Right ventricle myocardium superior (tissue), 1 donor: ENCODE measurements at regions not wholly inside any gene's neighbourhood (a gene's known extent, or its start where the extent isn't known, plus 50 kb on each side); places are given as distances from the start of the nearest gene placed in this dataset.

Source experiments
- ATAC-seq: fragments of 200-7000 bp; cut with Tn5 transposase; one replicate; pipeline ENCODE4 v1.9.1; 2020; ENCODE audit warnings: mild to moderate bottlenecking; ENCODE audit not compliant: poor library complexity
- DNase-seq: peaks from one replicate; pipeline ENCODE4 v3.0.0-alpha.2; 2020
- intact Hi-C: fragments of 100-400 bp; cut with DNase I; formaldehyde crosslinking; loops from one replicate; pipeline ENCODE4 v1.11.2; 2022
- donor health status: DM: no; HTN: yes; CAD: no; lungs with severe emphysema.

DNA sequence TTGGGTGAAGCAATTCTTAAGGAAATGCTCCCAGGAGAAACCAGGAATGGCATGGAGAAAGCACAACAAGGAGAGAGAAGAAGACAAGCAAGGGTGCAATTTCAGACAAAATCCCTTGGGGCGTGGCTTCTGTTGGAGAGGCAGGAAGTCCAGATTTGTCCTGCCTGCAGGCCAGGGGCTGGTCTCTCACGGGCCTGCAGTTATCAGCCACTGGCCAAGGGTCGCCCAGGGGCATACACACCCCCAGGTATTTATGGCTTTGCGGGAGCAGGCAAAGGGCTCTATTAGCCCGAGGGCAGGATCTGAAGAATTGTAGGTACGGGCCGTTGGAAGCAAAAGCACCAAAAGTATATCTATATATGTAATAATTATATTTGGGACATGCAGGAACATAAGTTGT lies 87.7 kb downstream of the IYD start:
- no peak for ATAC-seq
- DNase-seq = no peak
- intact Hi-C loops = no loop called here

DNA sequence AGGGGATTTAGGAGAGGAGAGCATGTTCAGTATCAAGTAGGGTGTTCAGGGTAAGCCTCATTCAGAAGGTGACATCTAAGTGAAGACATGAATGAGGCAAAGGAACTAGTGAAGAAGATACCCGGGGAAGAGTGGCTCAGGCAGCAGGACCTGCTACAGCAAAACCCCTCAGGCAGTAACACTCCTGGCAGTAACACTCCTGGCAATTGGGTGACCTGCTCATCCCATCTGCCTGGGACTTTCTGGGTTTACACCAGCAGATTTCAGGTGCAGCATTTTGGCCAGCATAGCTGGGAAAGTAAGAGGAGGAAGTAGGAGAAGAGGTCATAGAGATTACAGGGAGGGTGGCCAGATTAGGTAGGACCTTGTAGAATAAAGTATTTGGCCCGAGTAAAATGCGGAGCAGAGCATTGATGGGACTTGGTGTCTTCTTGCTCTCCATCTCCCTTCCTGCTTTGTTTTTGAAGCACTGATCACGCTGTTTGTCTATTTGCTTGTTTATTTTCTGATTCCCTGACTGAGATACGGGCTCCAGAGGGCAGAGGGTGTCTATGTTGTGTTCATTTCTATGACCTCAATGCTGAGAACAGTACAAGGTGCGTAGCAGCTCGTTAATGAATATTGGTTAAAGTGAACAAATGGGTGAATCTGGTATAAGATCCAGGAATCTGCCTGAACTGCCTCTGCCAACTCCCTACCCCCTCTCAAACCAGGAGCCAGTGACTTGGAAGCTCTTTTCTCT lies 88.3 kb downstream of the IYD start:
- intact Hi-C loops = no loop called here
- ATAC-seq = no peak
- no peak for DNase-seq

DNA sequence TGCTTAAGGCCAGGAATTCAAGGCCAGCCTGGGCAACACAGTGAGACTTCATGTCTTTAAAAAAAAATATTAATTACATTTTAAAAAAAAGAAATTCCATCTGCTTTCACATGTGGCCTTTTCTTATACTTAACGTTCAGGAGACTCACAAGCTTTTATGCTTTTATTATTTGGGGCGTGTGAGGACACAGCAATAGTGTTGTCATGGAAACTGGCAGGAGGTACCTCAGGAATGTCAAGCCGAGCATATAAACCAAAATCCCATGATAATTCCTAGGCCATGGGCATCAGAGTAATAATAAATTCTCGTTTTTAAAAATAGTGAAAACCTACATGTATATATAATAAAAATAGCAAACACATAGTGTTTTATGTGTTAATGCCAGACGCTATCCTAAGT lies 89.8 kb downstream of the IYD start:
- ATAC-seq (no peak), DNase-seq (no peak)
- intact Hi-C loops = no loop called here

DNA sequence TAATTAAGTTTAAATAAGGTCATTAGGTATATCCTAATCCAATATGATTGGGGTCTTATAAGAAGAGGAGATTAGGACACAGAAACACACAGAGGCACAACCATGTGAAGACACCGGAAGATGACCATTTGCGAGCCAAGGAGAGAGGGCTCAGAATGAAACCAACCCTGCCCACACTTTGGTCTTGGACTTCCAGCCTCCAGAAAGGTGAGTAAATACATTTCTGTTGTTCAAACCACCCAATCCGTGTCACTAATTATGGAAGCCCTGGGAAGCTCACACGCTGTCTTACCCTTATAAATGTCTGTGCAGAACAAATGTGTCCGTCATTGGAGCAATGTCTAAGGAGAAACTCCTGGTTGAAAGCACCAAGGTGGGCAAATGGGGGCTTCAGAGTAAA lies 95.0 kb downstream of the IYD start:
- intact Hi-C loops = no loop called here
- no peak for ATAC-seq
- no peak for DNase-seq

DNA sequence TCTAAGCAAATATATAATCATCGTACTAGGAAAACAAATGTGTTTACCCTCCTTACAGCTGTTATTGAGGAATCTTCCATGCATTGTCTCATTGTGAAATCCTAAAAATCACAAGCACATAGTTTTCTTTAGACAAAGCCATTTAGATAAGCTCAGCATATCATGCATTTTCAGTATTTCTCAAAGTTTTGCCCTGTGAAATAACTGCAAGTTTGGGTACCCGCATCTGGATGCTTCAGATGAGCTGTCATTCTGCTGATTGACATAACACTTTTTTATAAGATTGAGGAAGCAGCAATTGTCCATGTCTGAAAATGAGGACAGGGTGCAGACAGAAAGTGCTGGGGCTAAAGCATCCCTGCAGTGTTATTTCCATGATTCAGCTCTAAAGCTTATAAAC lies 96.2 kb downstream of the IYD start:
- DNase-seq (no peak), ATAC-seq (no peak)
- intact Hi-C loops = no loop called here

DNA sequence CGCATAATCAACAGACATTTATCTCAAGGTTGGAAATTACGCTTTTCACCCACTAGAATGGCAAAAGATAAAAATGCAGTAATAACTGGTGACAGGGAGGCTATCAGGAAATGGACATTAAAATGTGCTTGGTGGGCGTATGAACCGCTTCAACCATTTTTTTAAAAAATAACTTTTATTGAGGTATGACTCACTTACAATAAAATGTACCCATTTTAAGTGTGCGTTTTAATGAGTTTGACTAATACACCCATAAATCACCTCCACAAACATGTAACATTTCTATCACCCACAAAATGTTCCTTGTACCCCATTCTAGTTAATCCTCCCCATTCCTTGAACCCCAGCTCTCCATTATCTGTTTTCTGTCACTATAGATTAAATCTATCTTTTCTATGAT lies 96.8 kb downstream of the IYD start:
- ATAC-seq (no peak), DNase-seq (no peak)
- intact Hi-C loops = no loop called here

DNA sequence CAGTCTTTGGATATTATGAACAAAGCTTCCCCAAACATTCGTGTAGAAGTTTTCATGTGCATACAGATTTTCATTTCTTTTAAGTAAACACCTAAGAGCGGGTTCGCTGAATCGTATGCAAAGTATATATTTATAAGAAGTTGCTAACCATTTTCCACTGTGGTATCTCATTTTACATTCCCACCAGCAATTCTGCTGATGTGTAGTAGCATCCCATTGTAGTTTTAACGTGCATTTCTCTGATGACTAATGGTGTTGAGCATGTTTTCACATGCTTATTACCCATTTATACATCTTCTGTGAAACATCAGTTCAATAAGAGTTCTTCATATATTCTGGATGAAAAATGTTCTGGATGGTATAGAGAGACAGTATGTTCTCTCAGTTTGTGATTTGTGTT lies 97.4 kb downstream of the IYD start:
- no peak for DNase-seq
- no peak for ATAC-seq
- intact Hi-C loops = no loop called here

DNA sequence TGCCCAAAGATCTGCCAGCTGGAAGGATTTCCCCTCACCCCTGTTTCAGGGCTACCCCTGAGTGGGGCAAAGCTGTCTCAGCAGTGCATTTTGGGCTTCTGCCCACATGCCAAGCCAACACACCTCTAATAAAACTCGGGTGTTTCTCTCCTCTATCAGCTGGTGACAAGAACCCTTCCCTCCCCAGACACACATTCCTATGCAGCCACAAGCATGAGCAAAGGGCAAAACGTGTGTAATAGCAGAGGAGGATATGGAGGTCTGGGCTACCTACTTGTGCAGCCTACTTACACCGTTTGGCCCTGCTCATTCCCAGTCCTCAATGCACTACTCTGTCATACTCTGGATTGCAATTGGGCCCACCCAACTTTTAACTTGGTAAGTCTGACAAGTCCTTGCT lies 101.3 kb downstream of the IYD start:
- intact Hi-C loops = no loop called here
- no peak for ATAC-seq
- no peak for DNase-seq

DNA sequence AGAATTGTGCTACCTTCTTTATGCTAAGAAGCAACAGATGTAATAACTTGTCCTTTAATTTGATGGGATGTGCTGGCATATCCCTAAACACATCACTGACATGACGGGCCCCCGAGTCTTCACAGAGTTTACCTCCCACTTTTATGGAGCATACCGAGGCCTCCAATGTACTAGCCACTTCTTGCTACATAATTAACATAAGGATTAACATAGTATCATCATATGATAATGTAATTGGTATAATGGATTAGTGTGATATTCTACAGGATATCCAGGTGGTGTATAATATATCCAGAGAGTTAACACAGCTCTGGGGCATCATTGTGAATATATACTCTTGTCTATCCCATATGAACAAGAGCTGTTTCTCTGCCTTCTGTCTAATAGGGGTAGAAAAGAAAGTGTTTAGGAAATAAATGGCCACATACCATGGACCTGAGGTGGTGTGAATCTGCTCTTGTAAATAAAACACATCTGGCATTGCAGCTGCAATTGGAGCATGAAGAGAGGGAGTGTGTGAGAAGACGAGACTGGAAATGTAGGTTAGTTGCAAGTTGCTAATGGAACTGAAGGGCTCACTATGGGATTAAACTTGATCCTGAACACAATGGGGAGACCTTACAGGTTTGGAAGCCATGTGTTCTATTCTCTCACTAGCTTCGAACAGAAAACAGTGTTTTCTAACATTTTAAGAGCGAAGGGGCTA lies 102.3 kb downstream of the IYD start:
- no peak for DNase-seq
- ATAC-seq = no peak
- intact Hi-C loops = no loop called here

DNA sequence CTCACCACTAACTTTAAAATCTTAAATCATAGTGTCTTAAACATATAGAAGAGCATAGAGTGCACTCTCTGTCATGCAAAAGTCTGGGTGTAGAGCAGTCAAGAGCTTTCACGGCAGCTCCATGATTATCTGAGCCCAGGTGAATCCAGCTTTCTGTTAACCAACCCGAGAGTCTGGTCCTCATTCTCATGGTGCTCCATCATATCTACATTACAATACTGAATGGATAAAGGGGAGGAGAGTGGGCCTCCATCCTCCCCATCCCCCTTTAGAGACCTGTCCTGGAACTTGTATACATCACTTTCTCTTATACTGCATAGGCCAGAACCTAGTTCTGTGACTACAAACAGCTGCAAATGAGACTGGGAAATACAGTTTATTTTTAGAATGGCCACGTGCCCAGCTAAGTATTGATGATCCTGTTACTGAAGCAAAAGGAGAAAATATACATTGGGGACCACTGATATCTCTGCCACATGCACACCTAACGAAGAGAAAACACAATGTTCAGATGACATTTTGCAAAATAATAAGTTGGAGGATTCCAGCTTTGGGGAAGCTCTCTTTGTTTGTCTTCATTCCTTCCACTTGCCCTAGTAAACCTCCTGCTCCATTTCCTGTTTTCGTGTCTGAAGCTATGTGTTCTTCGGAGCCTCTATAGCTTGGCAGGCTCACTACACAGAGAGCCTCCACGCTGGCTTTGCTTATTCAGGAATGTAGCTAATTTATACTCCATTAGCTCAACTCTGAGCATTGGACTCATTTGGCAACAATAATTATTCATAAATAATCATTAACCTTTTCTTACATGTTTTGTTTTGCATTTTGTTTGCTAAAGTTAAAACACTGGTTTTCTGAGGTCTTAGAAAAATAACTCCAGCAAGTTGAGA lies 110.1 kb downstream of the IYD start:
- DNase-seq = no peak
- no peak for ATAC-seq
- intact Hi-C loops = no loop called here

DNA sequence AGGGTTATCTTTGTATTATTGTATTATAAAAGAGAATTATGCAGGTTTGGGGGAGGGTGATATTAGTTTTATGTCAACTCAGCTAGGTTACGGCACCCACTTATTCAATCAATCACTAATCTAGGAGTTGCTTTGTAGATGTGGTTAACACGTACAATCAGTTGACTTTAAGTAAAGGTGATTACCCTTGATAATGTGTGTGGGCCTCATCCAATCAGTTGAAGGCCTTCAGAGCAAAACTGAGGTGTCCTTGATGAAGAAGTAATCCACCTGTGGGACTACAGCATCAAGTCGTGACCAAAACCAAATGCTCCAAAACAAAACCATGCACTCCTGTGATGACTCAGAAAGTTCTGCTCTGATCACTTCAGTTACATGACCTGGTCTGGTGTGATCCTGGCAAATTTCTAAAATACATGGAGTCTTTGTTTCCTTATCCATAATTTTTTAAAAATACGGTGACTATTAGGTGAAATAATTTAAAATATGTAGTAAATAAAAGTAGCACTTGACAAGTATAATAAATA lies 114.1 kb downstream of the IYD start:
- no peak for ATAC-seq
- no peak for DNase-seq
- intact Hi-C loops = no loop called here

DNA sequence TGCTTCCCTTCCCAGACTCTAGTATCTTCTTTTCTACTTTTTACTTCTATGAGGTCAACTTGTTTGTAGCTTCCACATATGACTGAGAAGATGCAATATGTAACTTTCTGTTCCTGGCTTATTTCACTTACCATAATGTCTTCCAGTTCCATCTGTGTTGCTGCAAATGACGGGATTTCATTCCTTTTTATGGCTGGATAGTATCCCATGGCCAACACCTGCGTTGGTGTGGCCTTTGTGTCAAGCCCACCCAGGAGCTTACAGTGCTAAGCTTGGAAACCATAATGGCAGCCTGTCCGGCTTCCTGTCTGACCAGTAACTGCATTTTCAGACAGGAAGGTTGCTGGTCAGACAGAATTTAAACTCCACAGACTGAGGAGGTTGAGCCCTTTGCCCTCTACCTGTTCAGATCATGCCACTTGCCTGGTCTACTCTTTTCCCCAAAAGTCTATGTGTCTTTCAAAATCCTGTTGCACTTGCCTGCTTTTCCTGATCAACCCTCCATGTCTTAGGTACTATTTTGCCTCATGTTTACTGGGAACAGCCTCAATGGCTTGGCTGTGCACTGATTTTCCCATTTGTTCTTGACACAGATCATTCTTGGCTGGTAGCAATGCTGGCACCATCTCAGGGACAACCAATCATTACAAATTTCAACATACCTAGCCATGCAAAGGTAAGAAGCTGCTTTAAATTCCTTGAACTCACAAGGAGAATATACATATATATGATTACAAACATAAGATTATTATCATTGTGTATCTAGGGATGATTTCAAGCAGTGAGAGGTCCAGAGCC lies 114.3 kb upstream of the PLEKHG1 start:
- no peak for DNase-seq
- intact Hi-C loops = no loop called here
- no peak for ATAC-seq

DNA sequence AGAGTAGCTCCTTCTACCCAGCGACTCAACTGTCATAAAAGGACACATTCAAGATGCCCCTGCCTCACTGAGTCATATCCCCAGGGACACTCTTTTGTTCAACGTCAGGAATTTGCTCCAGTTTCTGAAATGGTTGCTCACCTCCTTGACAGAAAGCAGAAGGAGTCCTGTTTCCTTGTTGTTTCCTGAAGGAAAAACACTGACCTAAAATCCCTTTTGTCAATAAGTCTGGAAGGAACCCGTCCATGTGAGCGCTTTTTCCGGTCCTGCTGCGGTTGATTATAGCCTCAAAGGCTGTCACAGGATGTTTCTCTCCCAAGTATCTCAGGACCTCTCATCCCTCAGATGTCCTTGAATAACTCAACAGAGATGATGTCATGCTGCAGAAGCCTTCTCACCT lies 113.6 kb upstream of the PLEKHG1 start:
- ATAC-seq (no peak), DNase-seq (no peak)
- intact Hi-C loops = no loop called here

DNA sequence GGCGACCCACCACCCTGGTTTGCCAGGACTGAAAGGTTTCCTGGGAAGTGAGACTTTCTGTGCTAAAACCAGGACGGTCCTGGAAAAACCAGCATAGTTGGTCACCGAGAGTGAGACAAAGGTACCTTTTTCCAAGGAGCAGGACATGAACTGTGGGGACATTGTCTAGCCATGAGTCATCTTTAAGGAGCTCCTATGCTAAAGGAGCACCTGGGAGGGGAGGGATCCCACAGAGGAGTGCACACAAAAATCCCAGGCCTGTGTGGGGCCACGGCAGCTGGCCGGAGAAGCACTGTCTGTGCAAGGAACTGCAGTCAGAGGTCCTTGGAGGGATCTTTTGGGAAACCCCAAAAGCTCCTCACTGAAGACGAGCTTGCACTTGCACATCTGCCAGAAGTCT lies 109.1 kb upstream of the PLEKHG1 start:
- no peak for DNase-seq
- intact Hi-C loops = no loop called here
- no peak for ATAC-seq

DNA sequence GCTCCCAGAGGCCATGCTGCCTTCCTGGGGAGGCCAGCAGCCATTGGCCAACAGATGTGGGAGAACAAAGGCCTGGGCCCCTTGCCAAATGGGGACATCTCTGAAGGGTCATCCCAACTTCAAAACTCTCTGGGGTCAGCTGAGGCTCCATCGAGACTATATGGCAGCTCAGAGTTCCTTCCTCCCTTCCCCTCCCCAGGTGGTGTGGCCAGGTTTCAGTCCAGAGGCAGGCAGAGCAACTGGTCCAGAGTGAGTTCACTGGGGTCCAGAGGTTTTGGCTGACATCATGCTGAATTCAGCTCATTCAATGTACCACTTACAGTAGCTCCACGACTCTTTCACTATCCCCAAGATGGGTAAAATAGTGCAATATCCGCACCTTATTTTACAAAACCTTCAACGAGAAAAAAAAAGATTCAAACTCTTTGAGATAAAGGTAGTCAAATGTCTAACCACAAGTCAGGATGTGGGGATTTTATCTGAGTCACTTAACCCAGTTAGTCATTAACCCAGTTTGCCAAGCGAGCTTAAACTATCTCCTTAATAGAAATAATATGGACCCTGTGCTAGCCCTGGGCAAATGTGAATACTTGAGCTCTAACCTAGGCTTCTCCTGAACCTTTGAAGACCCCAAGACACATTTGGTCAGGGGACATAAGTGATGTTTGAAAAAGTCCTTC lies 108.4 kb upstream of the PLEKHG1 start:
- intact Hi-C loops = no loop called here
- DNase-seq (no peak), ATAC-seq (no peak)

DNA sequence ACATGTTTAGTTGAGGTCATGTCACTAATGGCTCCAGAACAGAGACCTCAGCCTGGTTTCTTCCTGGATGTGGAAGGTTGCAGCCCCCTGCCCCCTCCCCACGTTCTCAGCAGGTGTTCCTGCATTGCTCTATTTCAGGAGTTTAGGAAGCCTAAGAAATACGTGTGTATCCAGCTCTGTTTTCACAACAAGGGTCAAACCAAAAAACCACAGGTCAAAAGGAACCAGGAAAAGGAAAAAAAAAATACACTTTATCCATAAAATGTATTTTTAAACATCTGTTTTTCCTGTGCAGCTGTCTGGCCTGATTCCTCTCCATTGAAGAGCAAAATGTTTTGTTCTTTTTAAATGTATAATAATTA lies 107.9 kb upstream of the PLEKHG1 start:
- intact Hi-C loops = no loop called here
- ATAC-seq = no peak

DNA sequence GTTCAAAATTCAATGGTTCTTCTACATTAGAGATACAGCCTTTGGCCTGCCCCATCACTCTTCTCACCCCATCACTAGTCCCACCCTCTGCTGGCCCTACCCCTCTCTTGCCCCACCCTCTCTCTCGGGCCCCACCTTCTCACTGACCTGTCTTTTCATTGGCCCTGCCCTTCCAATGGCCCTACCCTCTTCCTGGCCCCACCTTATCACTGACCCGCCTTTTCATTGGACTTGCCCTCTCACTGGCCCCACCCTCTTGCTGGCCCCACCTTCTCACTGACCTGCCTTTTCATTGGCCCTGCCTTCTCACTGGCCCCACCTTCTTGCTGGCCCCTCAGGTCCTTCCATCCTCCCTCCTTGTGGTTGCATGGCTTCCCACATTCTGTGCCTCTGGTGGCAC lies 107.2 kb upstream of the PLEKHG1 start:
- ATAC-seq = no peak
- no peak for DNase-seq
- intact Hi-C loops = no loop called here

More for the DNA sequence above, 107.9 kb upstream of the PLEKHG1 start:
- DNase-seq = no peak

DNA sequence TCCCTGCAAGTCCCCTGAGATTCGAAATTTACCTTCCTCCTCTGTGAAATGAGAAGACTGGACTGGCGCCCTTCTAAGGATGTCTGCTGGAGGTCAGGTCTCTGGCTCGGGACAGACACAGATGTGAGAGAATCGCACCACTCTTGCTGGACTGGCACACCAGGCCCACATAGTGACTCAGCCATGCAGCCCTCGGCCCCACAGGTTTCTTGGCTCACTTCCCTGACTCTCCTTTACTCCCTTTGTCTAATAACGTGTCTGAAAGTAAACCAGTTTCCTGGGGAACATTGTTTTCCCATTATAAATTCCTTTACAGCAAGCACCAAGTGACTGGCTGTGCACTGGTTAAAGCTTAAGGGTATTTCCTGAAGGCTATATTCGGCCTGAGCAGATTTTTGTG lies 106.7 kb upstream of the PLEKHG1 start:
- ATAC-seq = no peak
- intact Hi-C loops = no loop called here
- no peak for DNase-seq
